GM18907 (cell line): ENCODE measurements at regions not wholly inside any gene's neighbourhood (a gene's known extent, or its start where the extent isn't known, plus 50 kb on each side); places are given as distances from the start of the nearest gene placed in this dataset.

ENCODE experiments used
- ATAC-seq: cut with Tn5 transposase; IDR thresholded peaks from one replicate; pipeline ENCODE4 v1.9.1; 2021; ENCODE audit warnings: mild to moderate bottlenecking, moderate library complexity; ENCODE audit not compliant: unreplicated experiment

DNA sequence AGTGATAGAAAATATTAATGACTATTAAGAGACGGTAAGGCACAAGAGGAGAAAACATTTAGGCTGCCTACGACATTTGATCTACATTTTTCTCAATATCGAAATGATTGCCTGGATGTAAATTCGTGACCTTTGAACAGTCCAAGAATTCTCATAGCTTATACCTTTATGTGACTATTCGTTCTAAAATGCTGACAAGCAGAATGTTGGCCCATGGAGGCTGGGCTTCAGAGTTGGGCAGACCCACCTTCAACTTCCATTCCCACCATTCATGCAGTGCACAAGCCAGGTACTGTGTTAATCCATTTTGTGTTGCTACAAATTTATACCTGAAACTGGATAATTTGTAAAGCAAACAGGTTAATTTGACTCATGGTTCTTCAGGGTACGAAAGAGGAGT, 441.4 kb upstream of the COBL start:
- ATAC-seq: no peak

DNA sequence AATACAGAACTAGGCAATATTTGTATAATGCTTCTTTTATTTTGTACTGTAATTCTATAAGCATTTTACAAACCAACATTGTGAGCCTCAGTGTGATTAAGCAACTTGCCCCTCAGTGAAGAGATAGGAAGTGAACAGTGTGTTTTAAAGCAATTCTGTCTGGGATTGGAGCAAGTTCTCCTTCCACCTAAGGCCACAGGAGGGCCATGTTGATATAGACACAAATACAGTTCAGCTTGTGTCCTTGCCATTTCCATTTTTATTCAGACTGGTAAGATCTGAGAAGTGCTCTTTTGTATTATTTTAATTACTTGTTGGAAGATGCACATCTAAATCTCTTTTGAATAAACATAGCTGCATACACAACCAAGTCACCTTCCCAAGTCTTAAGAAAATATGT, 416.3 kb upstream of the COBL start:
- ATAC-seq: no peak

DNA sequence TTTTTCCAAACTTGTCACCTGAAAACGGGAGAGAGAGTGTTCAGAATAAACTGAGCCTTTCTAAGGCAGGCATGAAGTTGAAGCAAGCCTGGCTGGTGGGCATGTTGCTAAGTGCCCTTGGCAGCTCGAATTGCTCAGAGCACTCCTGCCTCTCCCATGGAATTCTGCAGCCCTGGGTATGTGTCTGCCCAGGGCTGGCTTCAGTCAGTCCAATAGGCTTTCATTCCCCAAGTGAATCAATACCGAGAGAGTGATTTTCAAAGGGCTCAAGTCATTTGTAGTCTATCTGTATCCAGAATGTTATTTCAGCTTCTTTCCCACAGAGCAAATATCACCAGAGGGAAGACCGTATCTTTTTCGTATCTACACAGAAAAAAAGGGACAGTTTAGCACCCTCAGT, 415.5 kb upstream of the COBL start:
- no peak for ATAC-seq

DNA sequence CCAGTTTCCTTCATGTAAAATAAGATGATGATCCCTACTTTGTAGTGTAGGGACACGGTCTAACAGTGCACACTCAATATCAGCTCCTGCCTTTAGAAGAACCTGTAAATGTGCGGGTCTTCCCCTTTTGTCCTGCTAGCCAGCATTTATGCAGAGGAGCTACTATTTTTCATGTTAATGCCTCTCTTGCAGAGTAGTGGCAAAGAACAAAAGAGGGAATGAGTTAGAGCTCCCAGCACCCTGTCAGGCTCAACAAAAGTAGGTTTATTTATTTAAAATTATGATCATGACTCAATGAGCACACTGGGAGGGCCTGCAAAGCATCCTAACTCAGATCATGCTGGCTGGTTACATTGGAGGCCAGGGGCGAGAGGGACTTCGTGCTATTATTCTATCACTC, 414.5 kb upstream of the COBL start:
- ATAC-seq: no peak

DNA sequence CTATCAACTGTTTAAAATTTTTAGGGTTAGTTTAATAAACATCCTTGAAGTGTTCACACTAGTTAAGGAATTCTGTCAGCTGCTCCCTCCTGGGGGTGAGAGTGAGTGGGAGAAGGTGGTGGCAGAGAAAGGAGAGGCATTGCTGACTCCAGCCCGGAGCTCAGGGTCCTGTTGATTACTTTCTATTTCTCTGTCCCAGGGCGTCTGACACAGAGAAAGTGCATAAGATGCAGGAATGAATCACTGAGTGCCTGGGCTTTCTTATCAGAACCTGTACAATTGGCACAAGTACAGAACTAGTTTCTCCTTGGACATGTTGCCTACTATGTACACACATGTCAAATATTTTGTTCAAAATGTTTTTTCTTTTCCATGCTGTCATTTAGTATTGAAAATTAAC, 410.8 kb upstream of the COBL start:
- ATAC-seq: no peak

DNA sequence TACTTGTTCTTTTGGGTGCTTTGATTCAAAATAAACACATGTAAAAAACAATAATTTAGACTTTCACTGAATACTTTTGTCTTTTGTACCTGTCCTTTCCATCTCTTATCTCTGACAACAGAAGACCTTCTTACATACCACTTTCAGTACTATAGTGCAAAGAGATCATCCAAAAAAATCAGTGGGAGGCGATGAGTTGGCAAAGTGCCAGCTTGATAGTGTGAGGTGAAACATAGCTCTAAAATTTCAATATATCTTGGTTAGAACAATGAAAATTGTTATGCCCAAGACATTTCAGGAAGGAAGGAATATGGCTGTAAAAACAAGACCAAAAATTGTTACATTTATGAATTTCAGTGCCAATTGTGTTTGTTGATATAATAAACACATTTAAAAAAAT, 390.2 kb upstream of the COBL start:
- no peak for ATAC-seq

DNA sequence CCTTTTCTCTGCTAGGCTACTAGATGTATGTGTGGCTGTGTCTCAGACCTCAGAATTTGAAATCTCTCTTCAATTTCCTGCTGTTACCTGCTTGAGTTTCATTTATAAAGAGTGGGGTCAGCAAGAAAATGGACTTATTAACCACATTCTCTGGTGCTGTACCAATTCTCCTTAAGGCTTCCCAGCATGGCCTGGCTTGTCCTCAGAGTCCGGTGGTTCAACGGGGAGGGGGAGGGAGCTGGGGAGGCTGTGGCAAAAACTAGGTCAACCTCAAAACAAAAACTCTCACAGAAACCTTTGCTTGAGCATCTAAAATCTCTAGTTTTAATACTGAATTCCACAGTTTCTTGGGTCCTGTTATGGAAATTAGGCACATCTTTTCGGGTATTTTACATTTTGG, 389.1 kb upstream of the COBL start:
- ATAC-seq: no peak

DNA sequence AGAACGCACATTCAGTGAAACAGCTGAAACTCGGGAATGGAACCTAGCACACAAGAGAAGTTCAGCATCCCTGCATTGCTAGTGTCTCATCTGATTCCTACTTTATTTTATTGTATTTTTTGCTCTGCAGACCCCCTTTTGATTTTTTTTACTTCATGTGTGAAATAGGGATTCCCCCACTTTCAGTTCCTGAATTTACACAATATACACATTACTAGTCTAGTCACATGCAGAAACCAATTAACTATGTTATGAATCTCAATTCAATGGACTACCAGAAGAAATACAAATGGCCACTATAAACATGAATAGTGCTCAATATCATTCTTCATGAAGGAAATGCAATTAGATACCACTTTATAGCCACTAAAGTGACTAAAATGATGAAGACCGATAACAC, 386.1 kb upstream of the COBL start:
- no peak for ATAC-seq

DNA sequence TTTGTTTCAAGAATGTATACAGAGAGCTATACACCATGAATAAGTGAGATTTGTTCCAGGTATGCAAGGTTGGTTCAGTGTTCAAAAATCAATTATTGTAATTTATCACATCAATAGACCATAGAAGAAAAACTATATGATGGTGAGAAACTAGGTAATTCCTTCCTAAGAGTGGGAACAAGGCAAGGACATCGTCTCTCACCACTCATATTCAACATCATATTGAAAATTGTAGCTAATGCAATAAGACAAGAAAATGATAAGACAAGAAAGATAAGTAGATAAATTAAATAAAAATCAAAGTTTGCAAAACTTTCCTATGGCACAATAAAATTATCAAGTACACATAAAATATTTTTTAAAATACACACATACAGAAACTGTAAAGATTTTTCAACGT, 385.3 kb upstream of the COBL start:
- ATAC-seq: no peak

DNA sequence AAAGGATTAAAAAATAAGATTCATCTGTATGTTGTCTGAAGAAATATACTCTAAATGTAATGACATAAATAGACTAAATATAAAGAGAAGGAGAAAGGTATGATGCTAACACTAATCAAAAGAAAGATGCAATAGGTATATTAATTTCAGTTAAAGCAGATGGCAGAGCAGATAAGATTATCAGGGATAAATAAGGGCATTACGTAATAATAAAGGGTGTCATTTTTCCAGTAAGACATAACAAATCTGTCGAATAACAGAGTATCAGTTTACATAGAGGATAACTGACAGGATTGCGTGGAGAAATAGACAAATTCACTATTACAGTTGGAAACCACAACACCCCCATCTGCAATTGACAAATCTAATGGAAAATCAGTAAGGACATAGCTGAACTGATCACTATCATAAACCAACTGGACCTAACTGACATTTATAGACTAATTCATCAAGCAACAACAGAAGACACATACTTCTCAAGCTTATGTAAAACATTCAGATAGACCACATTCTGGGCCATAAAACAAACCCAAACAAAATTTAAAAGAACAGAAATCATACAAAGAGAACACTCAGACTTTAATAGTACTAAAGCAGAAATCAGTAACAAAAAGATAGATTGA, 384.1 kb upstream of the COBL start:
- no peak for ATAC-seq

DNA sequence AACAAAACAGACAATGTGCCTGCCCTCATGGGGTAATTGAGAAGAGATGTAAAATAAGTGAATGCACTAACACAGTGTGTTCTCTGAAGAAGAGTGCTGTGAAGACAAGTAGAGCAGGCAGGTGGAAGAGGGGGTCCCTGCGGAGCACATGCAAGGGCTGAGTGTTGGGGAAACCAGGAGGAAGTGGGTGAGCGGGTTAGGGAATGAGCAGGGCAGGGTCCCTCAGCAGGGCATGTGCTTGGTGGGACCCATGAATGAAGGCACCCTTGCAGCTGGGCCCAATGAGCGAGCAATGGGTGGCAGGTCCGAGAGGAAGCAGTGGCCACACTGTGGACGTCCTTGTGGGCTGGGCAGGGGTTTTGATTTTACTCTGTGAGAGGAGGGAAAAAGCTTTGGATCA, 376.6 kb upstream of the COBL start:
- no peak for ATAC-seq

DNA sequence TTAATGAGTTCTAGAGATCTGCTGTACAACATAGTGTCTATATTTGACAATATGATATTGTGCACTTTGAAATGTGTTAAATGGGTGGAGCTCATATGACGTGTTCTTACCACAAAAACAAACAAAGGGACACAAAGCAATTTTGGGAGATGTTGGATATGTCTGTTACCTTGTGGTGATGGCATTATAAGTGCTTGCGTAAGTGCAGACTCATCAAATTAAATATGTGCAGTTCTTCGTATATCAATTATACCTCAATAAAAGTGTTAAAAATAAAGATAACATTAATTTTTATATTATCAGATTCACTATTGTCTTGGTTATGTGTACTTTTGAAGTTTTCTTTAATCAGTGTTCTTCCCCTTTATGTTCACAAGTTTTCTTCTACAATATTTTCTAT, 372.9 kb upstream of the COBL start:
- ATAC-seq: no peak

DNA sequence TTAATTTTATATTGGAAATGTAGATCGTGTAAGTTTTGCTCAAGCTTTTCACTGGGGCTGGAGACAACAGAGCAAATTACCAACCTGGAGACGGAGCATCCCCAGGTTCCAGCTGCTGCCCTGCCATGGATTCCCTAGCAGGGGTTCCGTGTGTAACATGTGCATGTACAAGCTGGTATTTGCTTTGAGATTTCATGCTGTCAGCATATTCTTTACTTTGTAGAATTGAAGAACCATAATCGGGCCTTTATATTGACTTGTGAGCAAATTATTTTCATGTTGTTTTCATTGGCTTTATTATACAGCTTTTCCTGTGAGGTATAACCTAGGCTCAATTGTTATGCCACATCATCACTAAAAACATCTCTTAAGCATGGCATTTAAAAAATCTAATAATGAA, 369.2 kb upstream of the COBL start:
- ATAC-seq: no peak

DNA sequence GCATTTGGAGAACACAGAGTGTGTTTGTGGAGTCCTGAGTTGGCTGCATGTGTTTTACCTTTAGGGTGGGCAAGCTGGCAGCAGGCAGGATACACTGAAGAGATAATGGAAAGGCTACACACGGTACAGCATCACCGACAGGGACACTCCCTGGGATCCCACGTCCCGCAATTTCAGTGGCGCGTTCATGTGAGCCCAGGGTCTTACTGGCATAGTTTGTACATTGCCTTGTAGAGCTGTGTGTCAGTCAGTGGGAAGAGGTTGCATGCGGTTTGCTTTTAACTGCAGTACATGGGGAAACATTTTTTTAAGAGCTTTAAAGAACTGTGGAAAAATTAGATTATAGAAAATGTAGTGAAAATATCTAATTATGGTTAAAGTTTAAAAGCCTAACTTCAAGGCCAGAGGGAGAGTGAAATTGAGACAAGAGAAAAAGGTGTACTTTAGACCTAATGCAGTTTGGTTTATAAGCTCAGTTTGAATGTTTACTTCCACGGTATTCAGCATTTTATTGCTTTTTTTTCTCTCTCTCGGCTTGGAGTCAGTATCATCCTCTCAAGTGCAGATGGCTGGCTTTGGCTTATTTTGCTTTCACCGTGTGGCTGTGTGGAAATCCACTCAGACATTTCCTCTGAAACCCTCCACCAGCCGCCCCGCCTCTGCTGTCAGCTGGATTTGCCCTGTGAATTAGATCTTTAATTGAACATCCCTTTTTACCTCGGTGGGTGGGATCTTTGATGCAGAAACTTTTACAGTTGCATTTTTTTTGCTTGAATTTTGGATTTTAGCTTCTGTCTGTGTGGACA, 364.2 kb upstream of the COBL start:
- no peak for ATAC-seq

DNA sequence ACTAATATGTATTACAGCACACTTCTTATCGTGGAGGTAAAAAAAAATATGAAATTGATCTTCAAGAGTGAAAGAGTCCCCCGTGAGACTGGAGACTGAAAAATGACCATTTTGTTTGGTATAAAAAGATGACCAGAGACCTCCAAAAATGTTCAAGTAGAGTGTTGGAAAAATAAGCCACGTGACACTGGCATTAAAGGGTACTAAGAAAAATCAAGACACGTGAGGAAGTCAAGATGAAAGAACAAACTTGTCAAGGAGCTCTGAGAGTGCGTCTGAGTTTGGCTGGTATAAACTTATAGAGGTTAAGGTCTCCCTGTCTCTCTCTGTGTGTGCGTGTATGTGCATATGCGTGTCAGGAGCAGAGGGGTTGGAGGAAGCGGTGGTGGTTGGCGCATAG, 362.7 kb upstream of the COBL start:
- no peak for ATAC-seq

DNA sequence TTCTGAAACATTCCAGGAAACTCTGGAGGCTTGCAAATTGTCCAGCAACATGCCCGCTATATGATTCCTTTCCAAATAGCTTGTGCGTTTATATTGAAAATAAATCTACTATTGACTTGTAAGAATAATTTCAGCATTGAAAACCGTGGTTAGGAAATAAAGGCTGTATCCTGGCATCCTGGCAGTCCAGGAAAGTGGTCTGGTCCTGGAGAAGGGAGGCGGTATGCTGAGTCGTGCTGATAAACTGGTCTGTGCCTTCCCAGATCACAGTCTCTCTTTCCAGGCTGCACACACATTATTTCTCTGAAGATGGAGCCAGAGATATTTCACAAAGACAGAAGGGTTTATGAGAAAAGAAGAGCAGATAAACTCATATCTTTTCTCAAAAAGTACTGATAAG, 350.1 kb upstream of the COBL start:
- no peak for ATAC-seq

DNA sequence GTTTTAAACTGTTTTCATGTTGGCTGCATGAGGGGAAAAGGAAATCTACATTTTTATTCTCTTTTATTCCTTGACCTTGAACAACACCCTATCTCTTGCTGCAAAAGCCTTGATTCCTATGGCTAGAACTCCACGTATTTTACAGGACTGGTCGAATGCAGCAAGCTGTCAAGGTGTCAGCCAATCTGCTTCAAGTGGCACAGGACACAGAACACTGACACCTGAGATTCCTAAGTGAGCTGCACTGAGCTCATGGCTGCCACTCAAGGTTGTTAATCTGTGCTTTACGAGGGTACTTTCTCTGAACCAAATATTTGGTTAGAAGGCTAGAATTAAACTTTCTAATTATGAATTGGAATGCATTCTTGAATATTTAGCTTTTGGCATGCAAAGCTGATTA, 349.7 kb upstream of the COBL start:
- ATAC-seq: no peak

DNA sequence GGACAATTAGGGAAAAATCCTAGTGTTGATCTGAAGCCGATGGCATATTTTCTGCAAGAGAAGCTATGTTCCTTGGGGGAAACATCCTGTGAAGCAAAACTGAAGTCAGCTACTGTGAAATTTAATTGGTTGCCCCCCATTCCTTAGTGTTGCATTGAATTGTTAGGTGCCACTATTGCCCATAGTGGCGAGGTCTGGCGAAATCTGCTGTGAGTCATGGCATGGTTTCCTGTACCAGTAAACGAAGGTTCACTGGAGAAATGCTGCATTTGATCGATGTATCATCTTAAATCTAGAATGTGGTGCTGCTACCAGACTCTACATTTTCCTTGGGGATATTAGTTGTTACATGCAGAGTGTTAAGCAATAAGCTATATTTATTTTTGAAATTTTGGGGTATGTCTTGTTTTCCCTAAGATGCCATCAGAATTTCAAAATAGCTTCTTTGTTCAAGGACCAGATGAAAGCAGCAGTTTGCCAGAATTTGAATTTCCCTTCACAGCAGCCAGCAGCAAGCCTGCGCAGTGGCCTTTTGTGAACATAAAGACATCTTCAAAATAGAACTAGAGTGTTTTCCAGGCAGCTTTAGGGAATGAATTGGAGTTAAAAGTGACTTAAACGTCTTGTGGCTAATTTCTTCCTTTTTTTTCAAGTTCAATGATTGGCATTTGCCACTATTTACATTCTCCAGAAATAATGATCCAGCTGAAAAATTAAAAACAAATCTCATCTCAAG, 348.6 kb upstream of the COBL start:
- ATAC-seq: no peak

DNA sequence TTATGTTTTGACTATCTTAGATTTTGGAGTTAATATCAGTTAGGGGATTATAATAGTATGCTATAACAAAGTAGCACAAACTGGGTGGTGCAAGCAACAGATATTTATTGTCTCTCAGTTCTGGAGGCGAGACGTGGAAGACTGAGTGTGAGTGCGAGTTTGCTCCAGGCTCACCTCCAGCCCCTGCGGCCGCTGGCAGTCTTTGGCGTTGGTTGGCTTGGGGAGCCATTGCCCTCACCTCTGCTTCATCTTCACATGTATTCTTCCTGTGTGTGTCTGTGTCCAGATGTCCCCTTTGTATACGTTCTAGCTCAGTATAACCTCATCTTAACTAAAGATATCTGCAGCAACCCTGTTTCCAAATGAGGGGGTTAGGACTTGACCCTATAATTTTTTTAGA, 343.9 kb upstream of the COBL start:
- ATAC-seq: no peak

DNA sequence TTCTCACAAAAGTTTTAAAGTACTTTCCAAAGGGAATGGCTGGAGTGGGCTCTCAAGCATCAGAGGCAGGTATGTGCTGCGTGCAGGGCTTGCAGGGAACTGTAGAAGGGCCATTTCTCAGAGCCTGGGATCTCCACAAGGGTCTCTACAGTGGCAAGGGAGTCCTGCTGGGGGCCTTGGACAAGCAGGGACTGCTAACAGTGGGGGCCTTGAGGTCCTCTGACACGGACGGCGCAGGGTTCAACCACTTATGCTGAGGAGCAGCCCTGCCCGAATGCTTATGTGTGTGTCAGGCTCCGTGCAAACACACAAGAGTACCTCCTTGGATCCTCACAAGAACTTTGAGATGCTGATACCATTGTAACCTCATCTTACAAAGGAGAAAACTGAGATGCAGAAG, 342.1 kb upstream of the COBL start:
- ATAC-seq: no peak

DNA sequence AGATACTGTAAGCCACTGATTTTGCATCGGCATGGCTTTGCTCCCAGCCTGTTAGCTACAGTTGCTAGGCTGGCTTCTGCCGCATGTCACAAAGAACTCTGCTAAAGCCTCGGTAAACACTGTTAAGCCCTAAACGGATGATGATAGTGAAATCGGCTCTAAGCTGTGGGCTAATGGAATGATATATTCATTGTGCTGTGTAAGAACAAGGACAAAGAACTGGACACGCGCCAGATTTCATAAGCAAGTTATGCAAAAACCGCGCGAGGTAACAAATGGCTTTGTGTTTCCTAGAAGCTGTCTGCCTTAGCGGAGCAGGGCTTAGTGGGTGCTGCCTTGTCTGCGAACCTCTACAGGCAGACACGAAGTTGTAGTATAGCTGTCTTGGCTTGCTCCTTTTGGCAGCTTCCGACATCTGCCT, 331.3 kb upstream of the COBL start:
- no peak for ATAC-seq

DNA sequence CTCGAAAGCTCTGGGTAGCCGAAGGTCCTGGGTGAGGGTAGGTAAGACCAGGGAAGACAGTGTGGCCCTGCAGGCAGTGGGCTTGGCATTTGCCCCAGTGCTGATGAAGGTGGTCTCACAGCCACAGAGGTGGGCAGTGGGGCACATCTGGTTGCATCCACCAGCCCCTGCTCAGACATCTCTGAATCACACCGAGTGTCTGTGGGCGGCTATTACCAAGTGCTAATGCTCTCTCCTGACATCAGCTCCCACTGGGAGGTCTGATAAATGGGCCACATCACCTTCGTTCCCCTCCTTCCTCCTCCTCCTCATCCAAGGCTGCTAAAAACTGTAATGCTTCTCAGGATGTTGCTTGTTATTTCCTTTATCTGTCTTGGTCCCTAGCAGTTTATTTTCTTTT, 330.9 kb upstream of the COBL start:
- no peak for ATAC-seq
